Transverse colon (tissue), 4 donors: ENCODE measurements at regions not wholly inside any gene's neighbourhood (a gene's known extent, or its start where the extent isn't known, plus 50 kb on each side); places are given as distances from the start of the nearest gene placed in this dataset.

Experiments
- CTCF ChIP-seq, 5 experiments: fragments of 200-600 bp in 3 of 5; fragments of 450-650 bp in 2 of 5; sonication (generic) in 3 of 5; IDR thresholded peaks; 1 replicate in 2 of 5; 2 replicates in 3 of 5; pipeline ENCODE4 v1.5.1; 2016 to 2017; ENCODE audit warnings: antibody characterized with exemption in 5 of 5, inconsistent platforms in 3 of 5, mild to moderate bottlenecking in 2 of 5, moderate library complexity in 1 of 5
- EP300 ChIP-seq: sonication (generic); formaldehyde crosslinking; IDR thresholded peaks from one replicate; pipeline ENCODE4 v1.6.1; 2017; ENCODE audit warnings: antibody characterized with exemption, low read depth
- POLR2A ChIP-seq: fragments of 450-650 bp; IDR thresholded peaks from one replicate; pipeline ENCODE4 v1.6.1; 2016; ENCODE audit warnings: antibody characterized with exemption, mild to moderate bottlenecking, moderate library complexity
- POLR2AphosphoS5 ChIP-seq, 3 donors: sonication (generic); formaldehyde crosslinking; IDR thresholded peaks; one replicate each; pipeline ENCODE4 v1.6.1; 2016; ENCODE audit warnings: antibody characterized with exemption in 3 of 3

- TF ChIP-seq CTCF (IDR thresholded peaks at IDR 0.05): no peak
- TF ChIP-seq POLR2AphosphoS5 (IDR thresholded peaks at IDR 0.05): no peak
- TF ChIP-seq POLR2A: no peak
- no peak for TF ChIP-seq EP300
Observed at GRCh38 chr7:19465861-19466260, 243.0 kb downstream of the POLR1F start.
